Keratinocyte (primary cell): ENCODE measurements at regions not wholly inside any gene's neighbourhood (a gene's known extent, or its start where the extent isn't known, plus 50 kb on each side); places are given as distances from the start of the nearest gene placed in this dataset.

Experiments used
- DNase-seq: peaks from one replicate; pipeline ENCODE4 v3.0.0-alpha.2; 2011; ENCODE audit warnings: low read depth, missing footprints, low spot score
- FAIRE-seq: peaks from 2 replicates; lab custom pipeline; 2011; peaks lifted over from hg19 to GRCh38; lab: Jason Lieb, UNC
- H2AFZ ChIP-seq: 2 replicates; pipeline ENCODE4 v1.6.0; 2012; ENCODE audit warnings: low read length, control low read depth, inconsistent platforms; ENCODE audit not compliant: control insufficient read depth
- H3K27ac ChIP-seq: 2 replicates; pipeline ENCODE4 v1.5.1; 2011; ENCODE audit warnings: low read length; ENCODE audit not compliant: control insufficient read depth, insufficient read depth
- H3K27me3 ChIP-seq: 3 replicates; pipeline ENCODE4 v1.6.0; 2011; ENCODE audit warnings: low read length; ENCODE audit not compliant: control insufficient read depth, insufficient read depth; ENCODE audit errors: extremely low read depth
- H3K36me3 ChIP-seq, 2 experiments: 2 replicates in 1 of 2; 3 replicates in 1 of 2; pipeline ENCODE4 v1.5.1; 2011; ENCODE audit warnings: low read length in 2 of 2, mild to moderate bottlenecking in 1 of 2; ENCODE audit not compliant: control insufficient read depth in 2 of 2, insufficient read depth in 2 of 2; ENCODE audit errors: extremely low read depth in 1 of 2
- H3K4me1 ChIP-seq: 3 replicates; pipeline ENCODE4 v1.5.1; 2011; ENCODE audit warnings: low read length; ENCODE audit not compliant: control insufficient read depth, insufficient read depth; ENCODE audit errors: extremely low read depth
- H3K4me2 ChIP-seq: 3 replicates; pipeline ENCODE4 v1.6.0; 2011; ENCODE audit warnings: low read depth, low read length; ENCODE audit not compliant: control insufficient read depth, insufficient read depth; ENCODE audit errors: extremely low read depth
- H3K4me3 ChIP-seq, 3 experiments: fragments of 200-600 bp in 1 of 3; sonication (generic) in 1 of 3; 2 replicates in 2 of 3; 3 replicates in 1 of 3; pipeline ENCODE4 v1.5.1; 2011 to 2016; ENCODE audit warnings: low read length in 3 of 3, mild to moderate bottlenecking in 3 of 3, control low read depth in 2 of 3, inconsistent platforms in 1 of 3, low read depth in 1 of 3, mixed read lengths in 1 of 3, mixed run types in 1 of 3, moderate library complexity in 1 of 3; ENCODE audit not compliant: control insufficient read depth in 2 of 3, insufficient read depth in 2 of 3; ENCODE audit errors: extremely low read depth in 1 of 3
- H3K79me2 ChIP-seq: 2 replicates; pipeline ENCODE4 v1.6.0; 2012; ENCODE audit warnings: low read length; ENCODE audit not compliant: control insufficient read depth, insufficient read depth
- H3K9ac ChIP-seq: 3 replicates; pipeline ENCODE4 v1.6.0; 2011; ENCODE audit warnings: low read length; ENCODE audit not compliant: control insufficient read depth, insufficient read depth; ENCODE audit errors: extremely low read depth
- H3K9me1 ChIP-seq: 3 replicates; pipeline ENCODE4 v1.6.0; 2011; ENCODE audit warnings: low read length; ENCODE audit not compliant: control insufficient read depth, insufficient read depth; ENCODE audit errors: extremely low read depth
- H3K9me3 ChIP-seq: 2 replicates; pipeline ENCODE4 v1.5.1; 2012; ENCODE audit warnings: low read depth, low read length; ENCODE audit not compliant: control insufficient read depth
- H4K20me1 ChIP-seq: 3 replicates; pipeline ENCODE4 v1.6.0; 2011; ENCODE audit warnings: low read length; ENCODE audit not compliant: control insufficient read depth, insufficient read depth; ENCODE audit errors: extremely low read depth
- EZH2 ChIP-seq: IDR thresholded peaks from one replicate; pipeline ENCODE4 v1.6.1; 2012; ENCODE audit warnings: inconsistent platforms, mild to moderate bottlenecking, low read length, moderate library complexity
- dilution Hi-C: fragments of 300-500 bp; cut with MboI; formaldehyde crosslinking; loops from one replicate; pipeline ENCODE4 v1.7.0; 2020; ENCODE audit warnings: low sequenced_read_pairs; ENCODE audit not compliant: extremely low pct_ligation_motif_present
- TF ChIP-seq, protein P1 (sequence below), 3 experiments: IDR thresholded peaks in 1 of 3; conservative IDR thresholded peaks in 1 of 3; optimal IDR thresholded peaks in 1 of 3; 2 replicates in 2 of 3; 3 replicates in 1 of 3; pipeline versions ENCODE3 to v1.5.1; 2011; ENCODE audit warnings: low read length in 3 of 3, mild to moderate bottlenecking in 3 of 3, moderate library complexity in 2 of 3, control low read depth in 1 of 3, inconsistent platforms in 1 of 3; ENCODE audit not compliant: insufficient read depth in 2 of 3; ENCODE audit errors: extremely low read depth in 1 of 3

DNA sequence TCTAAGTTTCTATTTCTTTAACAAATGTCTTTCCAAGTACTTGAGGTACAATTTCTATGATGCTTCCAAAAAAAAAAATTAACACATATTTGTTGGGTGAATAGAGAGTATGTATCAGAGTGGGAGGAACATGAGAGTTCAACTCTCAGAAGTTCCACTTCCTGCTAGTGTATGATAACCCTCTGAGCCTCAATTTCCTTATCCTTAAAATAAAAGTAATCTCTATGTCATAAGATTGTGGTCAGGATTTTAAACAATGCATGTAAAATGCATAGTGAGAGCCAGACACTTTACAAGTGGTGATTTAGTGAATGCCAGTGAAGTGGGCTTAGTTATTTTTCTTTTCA is 270.3 kb upstream of the AMIGO2 start:
- no peaks in the 10 kb centered on the region for H3K9me3 ChIP-seq
- no peak overlapping the region for H3K4me2 ChIP-seq
- H3K4me3 ChIP-seq: no peak overlapping the region
- H3K36me3 ChIP-seq: no peaks in the 10 kb centered on the region
- TF ChIP-seq, protein P1, sequence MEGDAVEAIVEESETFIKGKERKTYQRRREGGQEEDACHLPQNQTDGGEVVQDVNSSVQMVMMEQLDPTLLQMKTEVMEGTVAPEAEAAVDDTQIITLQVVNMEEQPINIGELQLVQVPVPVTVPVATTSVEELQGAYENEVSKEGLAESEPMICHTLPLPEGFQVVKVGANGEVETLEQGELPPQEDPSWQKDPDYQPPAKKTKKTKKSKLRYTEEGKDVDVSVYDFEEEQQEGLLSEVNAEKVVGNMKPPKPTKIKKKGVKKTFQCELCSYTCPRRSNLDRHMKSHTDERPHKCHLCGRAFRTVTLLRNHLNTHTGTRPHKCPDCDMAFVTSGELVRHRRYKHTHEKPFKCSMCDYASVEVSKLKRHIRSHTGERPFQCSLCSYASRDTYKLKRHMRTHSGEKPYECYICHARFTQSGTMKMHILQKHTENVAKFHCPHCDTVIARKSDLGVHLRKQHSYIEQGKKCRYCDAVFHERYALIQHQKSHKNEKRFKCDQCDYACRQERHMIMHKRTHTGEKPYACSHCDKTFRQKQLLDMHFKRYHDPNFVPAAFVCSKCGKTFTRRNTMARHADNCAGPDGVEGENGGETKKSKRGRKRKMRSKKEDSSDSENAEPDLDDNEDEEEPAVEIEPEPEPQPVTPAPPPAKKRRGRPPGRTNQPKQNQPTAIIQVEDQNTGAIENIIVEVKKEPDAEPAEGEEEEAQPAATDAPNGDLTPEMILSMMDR (optimal IDR thresholded peaks at IDR 0.05 in 1 of 3, IDR thresholded peaks at IDR 0.05 in 1 of 3, conservative IDR thresholded peaks at IDR 0.05 in 1 of 3; ENCODE audit: extremely low read depth in 1 of 3, insufficient read depth in 2 of 3, low read length in 3 of 3): no peak
- TF ChIP-seq EZH2: no peak
- FAIRE-seq (no peak), DNase-seq (no peak)
- no peak overlapping the region for H3K27ac ChIP-seq
- H3K4me1 ChIP-seq: no peaks in the 10 kb centered on the region
- no peaks in the 10 kb centered on the region for H3K27me3 ChIP-seq
- no peaks in the 10 kb centered on the region for H3K79me2 ChIP-seq
- H3K9ac ChIP-seq: no peak overlapping the region
- no peaks in the 10 kb centered on the region for H4K20me1 ChIP-seq
- H3K9me1 ChIP-seq: no peaks in the 10 kb centered on the region
- no peak overlapping the region for H2AFZ ChIP-seq
- dilution Hi-C loops: no loop called here

DNA sequence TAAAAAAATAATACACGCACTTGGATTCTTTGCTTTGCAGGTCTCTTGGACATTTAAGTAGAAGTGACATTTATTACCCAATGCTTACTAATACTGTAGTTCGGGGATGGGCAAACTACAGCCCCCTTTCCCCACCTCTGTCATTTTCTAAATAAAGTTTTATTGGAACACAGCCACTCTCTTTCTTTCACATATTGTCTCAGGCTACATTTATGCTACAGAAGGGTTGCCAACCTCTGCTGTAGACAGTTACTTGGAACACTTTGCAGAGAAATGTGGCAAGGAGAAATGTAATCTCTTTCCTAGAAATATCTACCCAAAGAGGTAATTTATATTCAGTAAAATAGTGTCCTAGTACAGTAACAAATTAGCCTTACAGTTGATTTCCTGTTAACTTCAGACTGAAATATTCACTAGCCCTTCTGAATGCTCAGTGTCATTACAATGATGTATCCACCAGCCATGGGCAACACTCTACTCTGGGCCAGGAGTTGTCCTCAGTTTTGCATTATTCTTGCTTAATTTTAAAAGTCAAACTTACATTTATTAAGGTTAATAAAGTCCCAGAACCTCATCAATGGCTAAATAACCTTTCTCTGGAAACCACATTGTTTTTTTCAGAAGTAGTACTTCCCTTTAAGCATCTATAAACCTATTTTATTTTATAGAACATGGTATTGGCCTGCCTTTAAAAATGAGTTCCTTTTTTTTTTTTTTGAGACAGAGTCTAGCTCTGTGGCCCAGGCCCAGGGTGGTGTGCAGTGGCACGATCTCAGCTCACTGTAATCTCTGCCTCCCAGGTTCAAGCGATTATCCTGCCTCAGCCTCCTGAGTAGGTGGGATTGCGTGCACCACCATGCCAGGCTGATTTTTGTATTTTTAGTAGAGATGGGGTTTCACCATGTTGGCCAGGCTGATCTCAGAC is 269.6 kb upstream of the AMIGO2 start:
- DNase-seq (no peak), FAIRE-seq (no peak)
- H3K9ac ChIP-seq: no peak overlapping the region
- H3K4me1 ChIP-seq: no peaks in the 10 kb centered on the region
- H3K9me3 ChIP-seq: no peaks in the 10 kb centered on the region
- no peaks in the 10 kb centered on the region for H4K20me1 ChIP-seq
- no peak overlapping the region for H3K4me2 ChIP-seq
- H3K27me3 ChIP-seq: no peaks in the 10 kb centered on the region
- H3K36me3 ChIP-seq: no peaks in the 10 kb centered on the region
- H2AFZ ChIP-seq: no peak overlapping the region
- no peak overlapping the region for H3K4me3 ChIP-seq
- dilution Hi-C loops: no loop called here
- TF ChIP-seq, protein P1 (optimal IDR thresholded peaks at IDR 0.05 in 1 of 3, IDR thresholded peaks at IDR 0.05 in 1 of 3, conservative IDR thresholded peaks at IDR 0.05 in 1 of 3; ENCODE audit: extremely low read depth in 1 of 3, insufficient read depth in 2 of 3, low read length in 3 of 3): no peak
- TF ChIP-seq EZH2: no peak
- no peaks in the 10 kb centered on the region for H3K9me1 ChIP-seq
- no peak overlapping the region for H3K27ac ChIP-seq
- H3K79me2 ChIP-seq: no peaks in the 10 kb centered on the region
